CD4-positive, alpha-beta T cell (primary cell): ENCODE measurements at regions not wholly inside any gene's neighbourhood (a gene's known extent, or its start where the extent isn't known, plus 50 kb on each side); places are given as distances from the start of the nearest gene placed in this dataset.

ENCODE experiments used
- ATAC-seq: fragments of 200-7000 bp; cut with Tn5 transposase; one replicate; pipeline ENCODE4 v1.10.0; 2022; ENCODE audit warnings: mild to moderate bottlenecking; ENCODE audit not compliant: poor library complexity
- CTCF ChIA-PET: fragments of 350-600 bp; sonication (Branson Sonifier 250); formaldehyde crosslinking; loops from one replicate; lab custom pipeline; 2021; ENCODE audit warnings: antibody characterized with exemption, inconsistent platforms; lab: Charles Lee
- POLR2A ChIA-PET: fragments of 350-600 bp; sonication (Branson Sonifier 250); formaldehyde crosslinking; loops from one replicate; lab custom pipeline; 2021; ENCODE audit warnings: antibody characterized with exemption, inconsistent platforms; lab: Charles Lee
- DNase-seq, 14 experiments: peaks; one replicate each; pipeline ENCODE4 v3.0.0-alpha.2; 2013 to 2020; ENCODE audit warnings: mixed read lengths in 2 of 14
- H3K27ac ChIP-seq, 2 donors: one replicate each; pipeline versions ENCODE4 v1.5.1 to v1.7.0; 2013; ENCODE audit warnings: low read length in 2 of 2, low read depth in 1 of 2, mild to moderate bottlenecking in 1 of 2
- H3K27me3 ChIP-seq, 2 experiments: 1 replicate in 1 of 2; 2 replicates in 1 of 2; pipeline versions ENCODE4 v1.6.1 to v1.7.0; 2013; ENCODE audit warnings: low read length in 2 of 2, control low read depth in 1 of 2, mild to moderate bottlenecking in 1 of 2, moderate library complexity in 1 of 2; ENCODE audit not compliant: insufficient read depth in 2 of 2, control insufficient read depth in 1 of 2
- H3K36me3 ChIP-seq: one replicate; pipeline ENCODE4 v1.6.1; 2013; ENCODE audit warnings: low read length, control low read depth; ENCODE audit not compliant: insufficient read depth
- H3K4me1 ChIP-seq: one replicate; pipeline ENCODE4 v1.6.1; 2013; ENCODE audit warnings: low read length, control low read depth; ENCODE audit not compliant: insufficient read depth
- H3K4me3 ChIP-seq: one replicate; pipeline ENCODE4 v1.5.1; 2013; ENCODE audit warnings: mild to moderate bottlenecking, low read length, moderate library complexity
- H3K9me3 ChIP-seq, 2 experiments: 1 replicate in 1 of 2; 2 replicates in 1 of 2; pipeline versions ENCODE4 v1.6.1 to v1.7.0; 2013; ENCODE audit warnings: low read length in 2 of 2, mild to moderate bottlenecking in 2 of 2, control low read depth in 1 of 2, moderate library complexity in 1 of 2; ENCODE audit not compliant: control insufficient read depth in 1 of 2, insufficient read depth in 1 of 2
- H3K27ac Mint-ChIP-seq: one replicate; pipeline ENCODE4 v1.8.0; 2020; ENCODE audit warnings: mixed read lengths
- H3K27me3 Mint-ChIP-seq: one replicate; pipeline ENCODE4 v1.8.0; 2021; ENCODE audit warnings: mixed read lengths
- H3K36me3 Mint-ChIP-seq: one replicate; pipeline ENCODE4 v1.8.0; 2021; ENCODE audit warnings: low read depth, mixed read lengths
- H3K4me1 Mint-ChIP-seq: one replicate; pipeline ENCODE4 v1.8.0; 2021; ENCODE audit warnings: low read depth, mixed read lengths
- H3K4me3 Mint-ChIP-seq: one replicate; pipeline ENCODE4 v1.8.0; 2020; ENCODE audit warnings: mild to moderate bottlenecking, mixed read lengths
- H3K9me3 Mint-ChIP-seq: one replicate; pipeline ENCODE4 v1.8.0; 2020; ENCODE audit warnings: mixed read lengths
- intact Hi-C, 2 experiments: fragments of 100-400 bp; cut with DNase I in 1 of 2; cut with micrococcal nuclease in 1 of 2; formaldehyde crosslinking; loops; one replicate each; pipeline versions ENCODE4 v1.15.1 to v1.9.0; 2023 to 2025; cut with DNase I, micrococcal nuclease
- TF ChIP-seq, protein P1 (sequence below): fragments of 200-600 bp; IDR thresholded peaks from one replicate; pipeline ENCODE4 v1.8.0; 2022; ENCODE audit warnings: antibody characterized with exemption, mild to moderate bottlenecking

DNA sequence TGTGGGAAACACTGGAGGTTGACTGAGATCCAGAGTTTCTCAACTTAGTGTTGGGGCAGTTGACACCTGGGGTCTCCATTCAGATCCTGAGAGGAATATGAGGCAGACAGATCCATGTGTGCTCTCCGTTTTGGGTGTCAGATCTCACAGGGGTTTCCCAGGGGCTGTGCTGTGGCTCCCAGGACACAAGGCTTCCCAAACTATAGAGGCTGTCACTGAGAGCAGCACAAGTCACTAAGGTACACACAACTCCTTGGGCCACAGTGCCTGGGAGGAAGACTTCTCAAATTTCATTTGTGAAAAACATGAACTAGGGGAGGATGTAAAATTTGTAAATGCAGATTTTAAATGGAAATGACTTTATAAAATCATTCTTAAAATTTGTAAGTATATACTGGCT lies 363.6 kb downstream of the FBXO8 start:
- ChIA-PET CTCF (no interaction called here), POLR2A (no interaction called here)
- DNase-seq (no peak), ATAC-seq (no peak)
- no peaks in the 10 kb centered on the region for H3K27me3 ChIP-seq
- no peak overlapping the region for H3K4me3 ChIP-seq
- Mint-ChIP-seq H3K27ac (no peak overlapping the region), H3K4me3 (no peak overlapping the region), H3K9me3 (no peaks in the 10 kb centered on the region), H3K27me3 (peaks cover 5% of the 10 kb centered on the region), H3K4me1 (no peaks in the 10 kb centered on the region), H3K36me3 (no peaks in the 10 kb centered on the region)
- no peaks in the 10 kb centered on the region for H3K9me3 ChIP-seq
- no peak overlapping the region for H3K27ac ChIP-seq
- H3K4me1 ChIP-seq, result no peaks in the 10 kb centered on the region
- intact Hi-C loops, result no loop called here
- TF ChIP-seq, protein P1, sequence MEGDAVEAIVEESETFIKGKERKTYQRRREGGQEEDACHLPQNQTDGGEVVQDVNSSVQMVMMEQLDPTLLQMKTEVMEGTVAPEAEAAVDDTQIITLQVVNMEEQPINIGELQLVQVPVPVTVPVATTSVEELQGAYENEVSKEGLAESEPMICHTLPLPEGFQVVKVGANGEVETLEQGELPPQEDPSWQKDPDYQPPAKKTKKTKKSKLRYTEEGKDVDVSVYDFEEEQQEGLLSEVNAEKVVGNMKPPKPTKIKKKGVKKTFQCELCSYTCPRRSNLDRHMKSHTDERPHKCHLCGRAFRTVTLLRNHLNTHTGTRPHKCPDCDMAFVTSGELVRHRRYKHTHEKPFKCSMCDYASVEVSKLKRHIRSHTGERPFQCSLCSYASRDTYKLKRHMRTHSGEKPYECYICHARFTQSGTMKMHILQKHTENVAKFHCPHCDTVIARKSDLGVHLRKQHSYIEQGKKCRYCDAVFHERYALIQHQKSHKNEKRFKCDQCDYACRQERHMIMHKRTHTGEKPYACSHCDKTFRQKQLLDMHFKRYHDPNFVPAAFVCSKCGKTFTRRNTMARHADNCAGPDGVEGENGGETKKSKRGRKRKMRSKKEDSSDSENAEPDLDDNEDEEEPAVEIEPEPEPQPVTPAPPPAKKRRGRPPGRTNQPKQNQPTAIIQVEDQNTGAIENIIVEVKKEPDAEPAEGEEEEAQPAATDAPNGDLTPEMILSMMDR, result no peak
- H3K36me3 ChIP-seq, result no peaks in the 10 kb centered on the region

DNA sequence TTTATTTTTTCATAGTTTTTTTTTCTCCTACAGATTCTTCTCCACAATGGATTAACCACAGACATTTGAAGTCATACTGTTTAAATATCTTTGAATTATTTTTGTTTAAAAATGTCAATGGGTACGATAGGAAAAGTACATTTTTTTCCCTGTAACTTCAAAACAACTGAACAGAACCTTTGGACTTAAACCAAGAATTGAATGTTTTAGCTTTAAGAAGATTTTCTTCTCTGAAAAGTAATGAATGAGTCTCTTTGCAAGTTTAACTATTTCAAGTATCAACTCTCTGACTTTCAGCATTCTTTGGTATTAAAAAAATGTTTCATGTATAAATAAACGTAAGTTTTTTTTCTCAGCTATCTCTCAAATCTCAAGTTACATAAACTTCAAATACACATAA lies 364.3 kb downstream of the FBXO8 start:
- Histone ChIP-seq H3K27ac (no peak overlapping the region), H3K36me3 (no peaks in the 10 kb centered on the region), H3K4me1 (no peaks in the 10 kb centered on the region), H3K4me3 (no peak overlapping the region), H3K27me3 (no peaks in the 10 kb centered on the region), H3K9me3 (no peaks in the 10 kb centered on the region)
- ChIA-PET POLR2A (no interaction called here), CTCF (no interaction called here)
- no peak for DNase-seq
- Mint-ChIP-seq H3K27me3 (no peaks in the 10 kb centered on the region), H3K4me1 (no peaks in the 10 kb centered on the region), H3K4me3 (no peak overlapping the region), H3K36me3 (no peaks in the 10 kb centered on the region), H3K27ac (no peak overlapping the region), H3K9me3 (no peaks in the 10 kb centered on the region)
- ATAC-seq, result no peak
- TF ChIP-seq, protein P1, result no peak
- intact Hi-C loops, result no loop called here

DNA sequence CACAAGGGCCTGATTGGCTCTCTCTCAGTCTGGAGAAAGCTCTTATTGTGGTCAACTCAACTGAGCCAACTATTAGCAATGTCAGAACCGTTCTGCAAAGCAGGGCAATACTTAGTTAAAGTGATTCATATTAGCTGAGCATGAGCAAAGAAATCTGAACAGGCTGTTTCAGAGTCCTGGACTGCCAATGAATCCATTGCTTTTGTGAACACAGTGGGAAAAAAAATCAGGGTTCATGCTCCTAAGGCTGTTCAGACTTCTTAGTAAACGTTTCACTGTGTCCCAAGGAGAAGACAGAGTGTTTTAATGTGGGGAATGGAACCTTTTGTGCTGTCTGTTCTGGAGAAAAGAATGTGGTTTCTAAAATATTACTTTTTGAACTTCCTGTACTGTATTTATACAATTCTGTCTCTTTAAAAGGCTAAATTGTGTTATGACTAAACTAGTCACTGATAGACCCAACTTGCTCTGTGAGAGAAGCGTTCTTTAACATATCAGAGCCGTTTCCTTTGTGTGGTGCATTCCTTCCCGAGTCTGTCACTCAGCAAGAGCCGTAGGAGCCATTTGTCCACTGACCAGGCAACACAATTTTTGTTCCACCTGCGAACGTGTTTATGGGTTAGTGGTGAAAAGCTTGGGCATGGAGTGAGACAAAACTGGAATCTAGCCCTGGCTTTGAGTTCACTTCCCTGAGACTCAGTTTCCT lies 366.1 kb downstream of the FBXO8 start:
- no peak overlapping the region for H3K4me3 ChIP-seq
- H3K27ac ChIP-seq, result no peak overlapping the region
- DNase-seq (no peak), ATAC-seq (no peak)
- ChIA-PET CTCF (no interaction called here), POLR2A (no interaction called here)
- H3K4me1 Mint-ChIP-seq, result no peaks in the 10 kb centered on the region
- no peaks in the 10 kb centered on the region for H3K27me3 Mint-ChIP-seq
- no peak overlapping the region for H3K4me3 Mint-ChIP-seq
- H3K4me1 ChIP-seq, result no peaks in the 10 kb centered on the region
- no peaks in the 10 kb centered on the region for H3K9me3 ChIP-seq
- no peak overlapping the region for H3K27ac Mint-ChIP-seq
- H3K36me3 ChIP-seq, result no peaks in the 10 kb centered on the region
- intact Hi-C loops, result no loop called here
- H3K9me3 Mint-ChIP-seq, result no peaks in the 10 kb centered on the region
- TF ChIP-seq, protein P1, result no peak
- H3K36me3 Mint-ChIP-seq, result no peaks in the 10 kb centered on the region
- no peaks in the 10 kb centered on the region for H3K27me3 ChIP-seq
